ENCODE measurements at regions not wholly inside any gene's neighbourhood (a gene's known extent, or its start where the extent isn't known, plus 50 kb on each side); places are given as distances from the start of the nearest gene placed in this dataset.

DNA sequence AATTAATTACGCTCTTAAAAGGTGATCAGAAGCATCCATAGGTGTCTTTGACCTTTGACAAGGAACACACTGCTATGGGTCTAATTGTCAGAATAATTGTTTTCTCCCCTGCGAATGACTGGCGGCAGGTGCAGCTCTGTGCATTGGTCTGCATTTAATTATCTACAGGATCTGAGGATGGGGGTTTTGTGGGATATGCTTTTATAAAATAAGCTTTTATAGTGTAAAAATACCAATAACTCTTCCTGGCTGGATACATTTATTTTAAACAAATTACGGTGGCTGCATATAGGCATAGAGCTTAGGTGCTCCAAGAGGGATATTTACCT, 201.6 kb upstream of the RGMA start:
- Histone ChIP-seq H3K9ac (ENCODE audit: low read depth, low read length) (peak overlapping the region; percentile 51), H2AFZ (ENCODE audit: low read depth, low read length) (no peak overlapping the region), H3K4me3 (ENCODE audit: low read depth in 1 of 2, low read length in 2 of 2) (0 out of 4 replicates have a peak overlapping the region, but pooled peaks of 1 of the 2 experiments have one; percentile 5), H3K36me3 (ENCODE audit: insufficient read depth, low read length) (no peaks in the 10 kb centered on the region; the same call in 1 of the 2 replicates), H3K27ac (ENCODE audit: low read length) (peak overlapping the region; percentile 86), H3K4me1 (ENCODE audit: insufficient read depth, low read length) (peaks cover 59% of the 10 kb centered on the region), H3K27me3 (ENCODE audit: insufficient read depth, low read length, poor library complexity) (no peaks in the 10 kb centered on the region), H3K79me2 (ENCODE audit: insufficient read depth, low read length) (peaks cover 6% of the 10 kb centered on the region; the same call in 1 of the 2 replicates), H3K4me2 (ENCODE audit: insufficient read depth, low read length) (peak overlapping the region; percentile 49), H4K20me1 (ENCODE audit: insufficient read depth, low read length) (no peaks in the 10 kb centered on the region), H3K9me3 (ENCODE audit: insufficient read depth, low read length, severe bottlenecking) (no peaks in the 10 kb centered on the region)
- TF ChIP-seq, protein P1, sequence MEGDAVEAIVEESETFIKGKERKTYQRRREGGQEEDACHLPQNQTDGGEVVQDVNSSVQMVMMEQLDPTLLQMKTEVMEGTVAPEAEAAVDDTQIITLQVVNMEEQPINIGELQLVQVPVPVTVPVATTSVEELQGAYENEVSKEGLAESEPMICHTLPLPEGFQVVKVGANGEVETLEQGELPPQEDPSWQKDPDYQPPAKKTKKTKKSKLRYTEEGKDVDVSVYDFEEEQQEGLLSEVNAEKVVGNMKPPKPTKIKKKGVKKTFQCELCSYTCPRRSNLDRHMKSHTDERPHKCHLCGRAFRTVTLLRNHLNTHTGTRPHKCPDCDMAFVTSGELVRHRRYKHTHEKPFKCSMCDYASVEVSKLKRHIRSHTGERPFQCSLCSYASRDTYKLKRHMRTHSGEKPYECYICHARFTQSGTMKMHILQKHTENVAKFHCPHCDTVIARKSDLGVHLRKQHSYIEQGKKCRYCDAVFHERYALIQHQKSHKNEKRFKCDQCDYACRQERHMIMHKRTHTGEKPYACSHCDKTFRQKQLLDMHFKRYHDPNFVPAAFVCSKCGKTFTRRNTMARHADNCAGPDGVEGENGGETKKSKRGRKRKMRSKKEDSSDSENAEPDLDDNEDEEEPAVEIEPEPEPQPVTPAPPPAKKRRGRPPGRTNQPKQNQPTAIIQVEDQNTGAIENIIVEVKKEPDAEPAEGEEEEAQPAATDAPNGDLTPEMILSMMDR (IDR thresholded peaks at IDR 0.05; ENCODE audit: borderline replicate concordance, extremely low read depth, low read length, poor library complexity, severe bottlenecking), result no peak
- TF ChIP-seq EZH2 (IDR thresholded peaks at IDR 0.05; ENCODE audit: borderline replicate concordance, low read depth, low read length, severe bottlenecking), result no peak
- peak; percentile 21 for DNase-seq
- ATAC-seq (ENCODE audit: insufficient read depth, low read depth), result no peak

DNA sequence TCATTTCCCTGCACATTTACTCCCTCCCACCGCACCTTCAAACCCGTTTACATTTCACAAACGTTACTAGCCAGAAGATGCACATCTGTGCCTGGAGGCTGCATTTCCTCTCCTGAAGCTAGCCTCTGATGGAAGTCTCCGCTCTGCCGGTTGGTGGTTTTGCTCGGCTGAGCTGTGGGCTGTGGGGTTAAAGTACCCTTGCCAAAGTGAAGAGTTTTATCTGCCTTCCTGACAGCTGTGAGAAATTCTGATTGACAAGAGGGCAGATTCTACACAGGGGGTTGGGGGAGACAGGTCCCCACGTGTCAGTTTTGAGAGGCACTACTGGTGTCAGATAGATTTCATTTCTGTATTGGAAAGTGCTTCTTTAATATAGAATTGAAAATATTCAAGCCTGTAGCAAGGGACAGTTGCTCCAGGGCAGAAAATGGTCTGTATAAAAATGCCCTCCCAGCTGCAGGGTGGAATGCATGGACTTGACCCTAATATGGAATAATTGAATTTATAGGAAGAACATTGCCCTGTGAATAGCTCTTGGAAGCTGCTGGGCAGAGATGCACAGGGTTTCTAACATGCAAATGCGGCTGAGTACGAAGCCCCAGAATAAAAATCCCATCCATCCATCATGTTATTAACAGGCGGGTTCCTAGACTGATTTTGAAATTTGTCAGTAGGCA, 201.1 kb upstream of the RGMA start:
- H3K9ac ChIP-seq (ENCODE audit: low read depth, low read length), result peak overlapping the region; percentile 51
- no peaks in the 10 kb centered on the region; the same call in 1 of the 2 replicates for H3K36me3 ChIP-seq (ENCODE audit: insufficient read depth, low read length)
- H3K27me3 ChIP-seq (ENCODE audit: insufficient read depth, low read length, poor library complexity), result no peaks in the 10 kb centered on the region
- no peak overlapping the region for H2AFZ ChIP-seq (ENCODE audit: low read depth, low read length)
- peak overlapping the region; percentile 86 for H3K27ac ChIP-seq (ENCODE audit: low read length)
- no peaks in the 10 kb centered on the region for H4K20me1 ChIP-seq (ENCODE audit: insufficient read depth, low read length)
- DNase-seq, result peak; percentile 94
- peak; percentile 94 for ATAC-seq (ENCODE audit: insufficient read depth, low read depth)
- peaks cover 59% of the 10 kb centered on the region for H3K4me1 ChIP-seq (ENCODE audit: insufficient read depth, low read length)
- H3K4me3 ChIP-seq (ENCODE audit: low read depth in 1 of 2, low read length in 2 of 2), result 0 out of 4 replicates have a peak overlapping the region, but pooled peaks of 1 of the 2 experiments have one; percentile 5
- peaks cover 6% of the 10 kb centered on the region; the same call in 1 of the 2 replicates for H3K79me2 ChIP-seq (ENCODE audit: insufficient read depth, low read length)
- TF ChIP-seq EZH2 (IDR thresholded peaks at IDR 0.05; ENCODE audit: borderline replicate concordance, low read depth, low read length, severe bottlenecking), result no peak
- TF ChIP-seq, protein P1 (IDR thresholded peaks at IDR 0.05; ENCODE audit: borderline replicate concordance, extremely low read depth, low read length, poor library complexity, severe bottlenecking), result peak; percentile 14
- no peaks in the 10 kb centered on the region for H3K9me3 ChIP-seq (ENCODE audit: insufficient read depth, low read length, severe bottlenecking)
- peak overlapping the region; percentile 49 for H3K4me2 ChIP-seq (ENCODE audit: insufficient read depth, low read length)

DNA sequence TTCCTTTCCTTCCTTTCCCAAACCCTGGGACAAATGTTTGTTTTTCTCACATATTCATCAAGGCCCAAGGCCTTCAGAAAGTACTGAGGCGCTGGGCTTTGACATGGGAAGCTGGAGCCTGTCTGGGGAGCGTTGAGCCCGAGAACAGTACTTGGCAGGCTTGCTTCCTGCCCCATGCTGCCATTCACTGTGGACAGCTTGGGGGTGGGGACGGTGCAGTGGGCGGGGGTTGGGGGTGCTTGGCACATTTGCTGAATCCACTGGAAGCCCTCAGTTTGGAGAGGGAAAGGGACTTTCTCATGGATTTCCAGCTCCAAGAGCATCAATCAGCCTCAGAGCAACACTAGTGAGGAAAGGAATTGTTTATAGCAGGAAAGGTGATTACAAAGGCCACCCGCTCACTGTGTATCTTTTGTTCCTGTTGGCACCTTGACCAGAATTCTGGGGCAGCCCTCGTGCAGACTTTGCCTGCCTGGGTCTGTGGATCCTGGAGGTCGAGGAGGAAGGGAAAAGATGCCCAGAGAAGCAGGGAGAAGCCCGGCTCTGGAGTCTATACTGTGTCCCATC, 199.8 kb upstream of the RGMA start:
- Histone ChIP-seq H3K9ac (ENCODE audit: low read depth, low read length) (peak overlapping the region; percentile 47), H3K4me2 (ENCODE audit: insufficient read depth, low read length) (no peak overlapping the region), H3K4me1 (ENCODE audit: insufficient read depth, low read length) (peaks cover 59% of the 10 kb centered on the region), H2AFZ (ENCODE audit: low read depth, low read length) (peak overlapping the region; percentile 61), H3K36me3 (ENCODE audit: insufficient read depth, low read length) (no peaks in the 10 kb centered on the region; the same call in 1 of the 2 replicates), H3K4me3 (ENCODE audit: low read depth in 1 of 2, low read length in 2 of 2) (no peak overlapping the region), H3K9me3 (ENCODE audit: insufficient read depth, low read length, severe bottlenecking) (no peaks in the 10 kb centered on the region), H3K27me3 (ENCODE audit: insufficient read depth, low read length, poor library complexity) (no peaks in the 10 kb centered on the region), H3K27ac (ENCODE audit: low read length) (peak overlapping the region; percentile 86), H4K20me1 (ENCODE audit: insufficient read depth, low read length) (no peaks in the 10 kb centered on the region), H3K79me2 (ENCODE audit: insufficient read depth, low read length) (peaks cover 6% of the 10 kb centered on the region; the same call in 1 of the 2 replicates)
- no peak for ATAC-seq (ENCODE audit: insufficient read depth, low read depth)
- DNase-seq, result peak; percentile 44
- TF ChIP-seq EZH2 (IDR thresholded peaks at IDR 0.05; ENCODE audit: borderline replicate concordance, low read depth, low read length, severe bottlenecking), result no peak
- TF ChIP-seq, protein P1 (IDR thresholded peaks at IDR 0.05; ENCODE audit: borderline replicate concordance, extremely low read depth, low read length, poor library complexity, severe bottlenecking), result no peak
